ENCODE measurements at regions not wholly inside any gene's neighbourhood (a gene's known extent, or its start where the extent isn't known, plus 50 kb on each side); places are given as distances from the start of the nearest gene placed in this dataset.

- TF ChIP-seq POLR2A (IDR thresholded peaks at IDR 0.05) (no peak), CTCF (IDR thresholded peaks at IDR 0.05) (no peak), EP300 (IDR thresholded peaks at IDR 0.05) (no peak)
These were observed 983.2 kb upstream of the IGFBP7 start for GRCh38 chr4:58093352-58093751.
